SHP77 treated with DMSO at 0.1 percent for 48 hours (cell line): ENCODE measurements at regions not wholly inside any gene's neighbourhood (a gene's known extent, or its start where the extent isn't known, plus 50 kb on each side); places are given as distances from the start of the nearest gene placed in this dataset.
"Not testable (repeated sequence)": the region's sequence is repeated elsewhere in the genome, so short reads cannot be mapped to it uniquely, and the experiment has no call there.

Experiments used
- DNase-seq: peaks from one replicate; lab custom pipeline; 2025; lab: John Stamatoyannopoulos, UW

DNA sequence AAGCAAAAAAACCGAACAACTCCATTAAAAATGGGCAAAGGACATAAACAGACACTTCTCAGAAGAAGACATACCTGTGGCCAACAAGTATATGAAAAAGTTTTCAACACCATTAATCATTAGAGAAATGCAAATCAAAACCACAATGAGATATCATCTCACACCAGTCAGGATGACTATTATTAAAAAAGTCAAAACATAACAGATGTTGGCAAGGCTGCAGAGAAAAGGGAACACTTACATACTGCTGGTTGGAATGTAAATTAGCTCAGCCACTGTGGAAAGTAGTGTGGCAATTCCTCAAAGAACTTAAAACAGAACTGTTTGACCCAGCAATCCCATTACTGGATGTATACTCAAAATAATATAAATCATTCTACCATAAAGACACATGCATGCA lies 436.3 kb downstream of the KLHL13 start:
- no peak for DNase-seq

DNA sequence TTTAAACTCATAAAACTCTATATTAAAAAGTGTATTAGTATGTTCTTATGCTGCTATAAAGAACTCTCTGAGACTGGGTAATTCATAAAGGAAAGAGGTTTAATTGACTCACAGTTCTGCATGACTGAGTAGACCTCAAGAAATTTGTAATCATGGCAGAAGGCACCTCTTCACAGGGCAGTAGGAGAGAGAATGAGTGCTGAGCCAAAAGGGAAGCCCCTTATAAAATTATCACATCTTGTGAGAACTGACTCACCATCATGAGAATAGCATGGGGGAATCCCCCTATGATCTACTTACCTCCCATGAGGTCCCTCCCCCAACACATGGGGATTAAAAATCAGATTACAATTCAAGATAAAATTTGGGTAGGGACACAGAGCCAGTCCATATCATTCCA lies 463.2 kb downstream of the KLHL13 start:
- DNase-seq: no peak

DNA sequence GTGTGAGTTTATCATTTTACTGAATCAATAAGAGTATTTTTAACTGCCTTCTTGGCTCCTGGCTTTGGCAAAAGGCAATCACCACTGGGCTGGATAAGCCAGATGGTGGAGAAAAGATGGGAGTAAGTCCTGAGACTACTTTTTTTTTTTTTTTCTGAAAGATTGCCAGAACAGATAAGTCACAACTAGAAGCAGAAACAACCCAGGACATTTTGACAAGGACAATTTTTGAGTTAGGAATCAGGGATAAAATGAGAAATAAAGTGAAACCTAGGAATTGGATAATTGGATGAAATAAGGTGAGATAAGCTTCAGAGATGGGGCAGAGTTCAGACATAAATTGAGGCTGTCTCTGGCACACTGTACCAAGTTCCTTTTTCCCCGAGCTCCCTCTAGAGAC lies 471.0 kb downstream of the KLHL13 start:
- DNase-seq: no peak

DNA sequence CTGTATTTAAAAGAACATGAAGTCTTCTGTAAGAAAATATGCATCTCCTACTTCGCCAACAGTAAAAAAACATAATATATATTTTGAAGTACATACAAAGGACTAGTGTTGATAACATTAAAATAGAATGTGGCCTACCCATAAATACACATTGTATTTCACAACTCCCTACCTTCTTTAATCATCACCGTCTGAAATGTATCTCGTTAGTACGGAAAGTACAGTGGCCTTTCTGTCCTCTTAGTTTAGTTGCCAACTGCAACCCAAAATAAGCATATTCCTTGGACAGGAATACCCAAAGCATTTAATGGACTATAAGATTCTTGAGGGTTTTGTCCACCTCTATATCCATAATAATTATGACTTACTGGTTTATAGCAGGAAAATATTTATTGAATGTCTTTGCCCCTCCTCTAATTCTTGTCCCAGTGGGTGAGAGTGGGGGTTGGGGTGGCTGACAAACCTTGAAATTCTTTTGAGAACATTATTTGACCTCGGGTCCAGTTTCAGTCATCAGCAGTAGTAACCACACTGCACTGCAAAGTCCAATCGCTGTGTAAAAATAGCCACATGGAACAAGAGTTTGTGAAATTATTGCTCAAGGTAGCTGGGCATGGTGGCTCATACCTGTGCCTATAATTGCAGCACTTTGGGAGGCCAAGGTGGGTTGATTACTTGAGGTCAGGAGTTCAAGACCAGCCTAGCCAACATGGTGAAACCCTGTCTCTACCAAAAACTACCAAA lies 474.5 kb downstream of the KLHL13 start:
- no peak for DNase-seq

DNA sequence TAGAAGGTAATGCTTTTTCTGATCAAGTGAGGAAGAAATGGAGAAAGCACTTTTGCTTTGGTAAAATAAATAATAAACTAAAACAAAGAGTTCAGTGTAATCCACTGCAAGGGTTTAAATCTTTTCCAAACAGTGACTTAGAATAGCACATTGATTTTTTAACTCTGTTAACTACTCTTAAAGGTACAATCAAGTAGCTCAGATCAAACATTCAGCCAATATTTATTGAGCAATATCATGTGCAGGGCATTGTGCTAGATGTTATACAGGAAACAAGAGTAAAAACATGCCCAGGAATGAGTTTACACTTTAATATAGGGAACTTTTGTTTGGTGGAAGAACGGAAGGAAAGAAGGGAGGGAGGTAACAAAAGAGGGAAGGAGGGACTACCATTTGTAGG lies 479.8 kb downstream of the KLHL13 start:
- DNase-seq: no peak

DNA sequence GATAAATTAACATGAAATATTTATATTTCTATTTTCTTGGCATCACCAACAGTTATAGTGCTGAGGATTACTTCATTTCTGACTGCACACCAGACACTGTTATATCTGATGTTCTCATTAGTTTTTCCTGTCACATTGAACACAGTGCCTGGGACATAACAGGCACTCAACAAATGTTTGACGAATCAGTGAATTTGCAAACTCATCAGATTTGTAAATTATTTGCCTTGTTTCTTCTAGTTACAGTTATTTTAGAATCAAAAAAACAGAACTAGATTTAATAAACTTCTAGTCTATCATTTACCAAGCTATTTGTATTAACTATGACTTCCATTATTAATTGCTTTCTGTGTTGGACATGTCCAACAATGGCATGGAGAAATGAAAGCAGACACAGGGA lies 483.3 kb downstream of the KLHL13 start:
- DNase-seq: no peak

DNA sequence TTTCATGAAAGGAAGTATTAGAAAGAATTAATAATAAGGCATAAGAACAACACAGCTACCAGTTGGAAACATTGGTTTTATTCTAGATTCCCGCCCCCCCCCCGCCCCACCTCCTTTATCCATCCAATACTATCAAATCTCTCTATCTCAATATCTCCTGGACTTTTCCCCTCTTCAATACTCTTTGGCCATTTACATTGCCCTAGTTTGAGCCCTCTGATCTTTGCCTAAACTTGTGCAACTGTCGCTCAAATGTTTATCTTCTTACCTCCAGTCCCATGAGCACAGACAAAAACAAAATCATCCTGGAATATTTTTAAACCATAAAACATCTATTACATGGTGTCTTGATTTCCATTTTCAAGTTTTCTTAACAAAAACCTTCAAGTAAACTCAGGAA lies 488.2 kb downstream of the KLHL13 start:
- DNase-seq: no peak

DNA sequence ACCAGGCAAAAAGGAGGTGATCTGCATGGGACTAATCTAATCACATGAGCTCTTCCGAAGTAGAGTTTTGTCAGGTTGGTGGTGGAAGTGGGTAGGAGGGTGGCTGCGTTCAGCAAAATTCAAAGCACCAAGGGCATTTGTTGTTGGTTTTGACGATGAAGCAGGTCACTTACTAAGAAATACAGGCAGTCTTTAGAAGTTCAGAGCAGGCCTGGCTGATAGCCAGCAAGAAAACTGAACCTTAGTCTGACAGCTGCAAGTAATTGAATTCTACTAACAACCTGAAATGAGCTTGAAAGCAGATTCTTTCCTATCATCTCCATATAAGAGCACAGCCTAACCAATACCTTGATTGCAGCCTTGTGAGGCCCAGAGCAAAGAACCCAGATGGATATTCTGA lies 505.8 kb downstream of the KLHL13 start:
- no peak for DNase-seq

DNA sequence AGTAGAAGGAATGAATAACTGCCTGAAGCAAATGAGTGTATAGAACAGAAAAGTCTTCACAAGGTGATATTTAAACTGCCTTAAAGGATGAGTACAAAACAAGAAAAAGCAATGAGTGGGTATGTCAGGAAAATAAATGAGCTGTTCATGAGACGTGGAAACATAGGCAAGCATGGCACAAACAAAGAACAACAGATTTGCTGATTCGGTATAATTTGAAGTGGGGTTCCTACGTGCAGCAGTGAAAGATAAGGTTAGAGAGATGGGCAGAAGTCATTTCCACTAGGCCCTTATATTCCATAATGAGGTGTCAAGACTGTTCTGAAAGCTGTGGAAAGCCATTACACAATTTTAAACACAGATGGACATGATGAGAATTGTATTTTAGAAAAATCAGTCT lies 506.6 kb downstream of the KLHL13 start:
- no peak for DNase-seq

DNA sequence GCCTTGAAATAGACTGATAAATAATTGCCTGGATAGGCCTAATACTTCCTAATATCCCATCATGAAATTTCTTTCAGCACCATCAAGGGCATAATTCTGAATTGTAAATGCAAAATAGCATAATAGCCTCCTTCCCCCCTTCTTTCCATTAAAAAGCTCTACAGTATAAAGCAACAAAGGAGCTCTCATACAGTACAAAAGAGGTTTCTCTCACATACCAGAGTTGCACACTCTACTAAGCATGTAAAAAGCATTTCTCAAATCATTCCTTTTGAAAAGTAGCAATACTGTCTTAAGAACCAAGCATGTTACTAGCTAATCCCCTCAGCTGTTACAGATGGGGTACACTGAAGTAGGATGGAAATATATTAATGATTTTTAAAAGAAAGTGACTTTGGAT lies 509.0 kb downstream of the KLHL13 start:
- DNase-seq: no peak

DNA sequence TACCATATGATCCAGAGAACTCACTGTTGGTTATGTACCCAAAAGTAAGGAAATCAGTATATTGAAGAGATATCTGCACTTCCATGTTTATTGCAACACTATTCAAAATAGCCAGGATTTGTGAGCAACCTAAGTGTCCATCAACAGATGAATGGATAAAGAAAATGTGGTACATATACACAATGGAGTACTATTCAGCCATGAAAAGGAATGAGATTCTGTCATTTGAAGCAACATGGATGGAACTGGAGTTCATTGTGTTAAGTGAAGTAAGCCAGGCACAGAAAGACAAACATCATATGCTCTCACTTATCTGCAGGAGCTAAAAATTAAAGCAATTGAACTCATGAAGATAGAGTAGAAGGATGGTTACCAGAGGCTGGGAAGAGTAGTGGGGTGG lies 510.5 kb downstream of the KLHL13 start:
- not testable (repeated sequence) for DNase-seq

DNA sequence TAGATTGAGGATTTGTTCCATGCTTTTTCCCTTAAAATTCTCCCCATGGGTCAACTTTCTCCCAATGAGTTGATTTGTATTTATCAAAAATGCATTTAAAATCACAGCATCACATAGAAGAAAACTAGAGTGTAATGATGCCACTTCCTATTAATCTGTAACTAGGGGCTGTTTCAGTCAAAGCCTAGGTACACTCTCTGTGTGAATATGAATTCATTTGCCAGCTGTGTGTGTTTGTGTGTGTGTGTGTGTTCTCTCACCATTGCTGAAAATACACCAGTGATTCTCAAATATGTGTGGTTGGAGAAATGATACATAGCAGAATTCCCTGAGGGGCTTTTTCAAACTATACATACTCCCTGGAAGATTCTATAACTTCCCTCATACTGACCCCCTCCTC lies 546.5 kb downstream of the KLHL13 start:
- no peak for DNase-seq

DNA sequence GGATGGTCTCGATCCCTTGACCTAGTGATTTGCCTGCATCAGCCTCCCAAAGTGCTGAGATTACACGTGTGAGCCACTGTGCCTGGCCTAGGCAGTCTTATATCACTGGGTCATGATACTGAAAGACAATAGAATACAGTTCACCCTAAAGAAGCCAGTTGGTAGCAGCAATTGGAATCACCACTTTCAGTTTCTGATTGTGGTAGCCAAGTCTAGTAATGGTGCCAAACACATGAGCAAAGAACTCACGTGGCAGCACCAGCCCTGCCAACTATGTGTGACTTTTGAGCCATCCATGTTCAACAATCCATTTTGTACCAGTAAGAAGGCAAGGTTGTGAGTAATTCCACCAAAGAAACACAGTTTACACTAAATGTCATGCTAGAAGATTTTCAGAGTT lies 548.4 kb downstream of the KLHL13 start:
- no peak for DNase-seq

DNA sequence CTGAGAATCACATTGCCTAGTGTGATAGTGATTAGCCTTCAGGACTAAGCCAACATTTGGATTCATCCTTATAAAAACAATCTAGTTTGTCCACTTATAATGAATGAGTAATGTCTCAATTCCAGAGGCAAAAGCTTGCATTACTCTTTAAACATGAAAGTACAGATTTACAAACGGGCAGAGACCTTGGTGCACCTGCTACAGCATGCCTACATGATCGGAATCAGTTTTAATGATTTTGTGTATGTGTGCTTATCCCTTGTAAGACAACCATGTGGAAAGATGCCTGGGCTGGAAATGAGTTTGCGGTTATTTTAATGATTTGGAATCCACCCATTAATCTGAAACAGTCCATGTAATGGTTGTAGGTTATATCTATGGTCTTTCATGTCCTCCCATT lies 572.7 kb downstream of the KLHL13 start:
- DNase-seq: no peak

DNA sequence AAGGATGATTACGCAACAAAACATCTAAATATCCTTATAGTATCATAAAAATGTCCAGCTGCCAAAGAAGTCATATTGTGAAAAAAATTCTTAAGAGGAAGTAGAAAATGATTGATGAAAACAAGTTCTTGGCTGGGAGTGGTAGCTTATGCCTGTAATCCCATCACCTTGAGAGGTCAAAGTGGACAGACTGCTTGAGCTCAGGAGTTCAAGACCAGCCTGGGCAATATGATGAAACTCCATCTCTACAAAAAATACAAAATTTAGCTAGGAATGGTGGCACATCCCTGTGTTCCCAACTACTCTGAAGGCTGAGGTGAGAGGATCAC lies 577.6 kb downstream of the KLHL13 start:
- no peak for DNase-seq

DNA sequence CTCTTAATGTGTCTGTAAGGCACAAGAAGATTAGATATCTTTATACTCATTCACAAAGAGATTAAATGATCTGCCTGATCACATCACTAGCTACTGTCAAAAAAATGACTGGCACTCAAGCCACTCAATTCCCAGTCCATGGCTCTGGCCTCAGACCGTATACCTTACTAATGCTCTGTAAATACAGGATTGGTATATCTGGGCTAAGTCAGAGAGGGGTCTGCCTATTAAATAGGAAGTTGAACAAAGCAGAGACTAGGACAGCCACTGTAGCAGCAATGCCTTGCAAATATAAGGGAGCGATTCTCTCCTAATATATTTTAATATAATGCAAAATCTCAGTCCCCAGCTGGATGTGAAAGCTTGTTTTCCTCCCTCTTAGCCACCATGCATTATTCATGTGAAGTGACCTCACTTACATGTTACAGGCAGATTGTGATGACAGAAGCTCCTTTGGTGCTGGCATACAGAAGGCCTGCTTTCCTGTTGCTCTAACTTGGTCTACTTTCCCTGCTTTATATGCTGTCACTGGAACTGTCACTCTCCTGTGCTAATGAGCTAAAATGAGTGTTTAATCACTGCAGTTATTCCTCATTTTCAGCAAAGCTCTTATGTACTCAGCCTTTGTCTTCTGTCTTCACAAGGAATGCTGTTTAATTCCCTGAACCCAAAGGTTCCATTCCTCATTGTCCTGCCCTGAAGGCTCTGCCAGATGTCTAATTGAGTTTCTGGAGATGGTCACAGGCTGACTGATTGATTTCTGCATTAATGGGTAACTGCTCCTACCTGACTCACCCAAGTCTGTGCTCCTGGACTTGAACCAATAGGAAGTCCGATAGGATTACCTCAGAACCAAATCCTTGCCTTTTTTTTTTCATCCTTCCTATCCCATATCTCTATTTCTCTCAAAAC lies 578.2 kb downstream of the KLHL13 start:
- DNase-seq: no peak

DNA sequence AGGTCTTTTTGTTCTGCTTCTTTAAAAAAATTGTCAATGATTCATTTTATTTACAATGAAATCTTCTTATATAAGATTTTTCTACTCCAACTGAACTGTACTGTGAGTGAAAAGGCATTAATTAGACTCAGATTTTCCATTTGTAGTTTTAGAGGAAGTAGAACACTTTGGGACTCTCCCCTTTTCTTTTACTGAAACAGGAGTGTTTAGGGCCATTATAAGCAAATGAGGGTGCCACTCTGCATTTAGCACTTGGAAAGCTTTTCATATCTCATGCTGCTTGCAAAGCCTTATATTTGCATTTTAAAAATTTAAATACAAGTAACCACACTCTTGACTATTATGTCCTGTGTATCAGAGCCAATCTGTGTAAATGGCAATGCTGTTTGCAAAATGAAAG lies 584.3 kb downstream of the KLHL13 start:
- DNase-seq: no peak

DNA sequence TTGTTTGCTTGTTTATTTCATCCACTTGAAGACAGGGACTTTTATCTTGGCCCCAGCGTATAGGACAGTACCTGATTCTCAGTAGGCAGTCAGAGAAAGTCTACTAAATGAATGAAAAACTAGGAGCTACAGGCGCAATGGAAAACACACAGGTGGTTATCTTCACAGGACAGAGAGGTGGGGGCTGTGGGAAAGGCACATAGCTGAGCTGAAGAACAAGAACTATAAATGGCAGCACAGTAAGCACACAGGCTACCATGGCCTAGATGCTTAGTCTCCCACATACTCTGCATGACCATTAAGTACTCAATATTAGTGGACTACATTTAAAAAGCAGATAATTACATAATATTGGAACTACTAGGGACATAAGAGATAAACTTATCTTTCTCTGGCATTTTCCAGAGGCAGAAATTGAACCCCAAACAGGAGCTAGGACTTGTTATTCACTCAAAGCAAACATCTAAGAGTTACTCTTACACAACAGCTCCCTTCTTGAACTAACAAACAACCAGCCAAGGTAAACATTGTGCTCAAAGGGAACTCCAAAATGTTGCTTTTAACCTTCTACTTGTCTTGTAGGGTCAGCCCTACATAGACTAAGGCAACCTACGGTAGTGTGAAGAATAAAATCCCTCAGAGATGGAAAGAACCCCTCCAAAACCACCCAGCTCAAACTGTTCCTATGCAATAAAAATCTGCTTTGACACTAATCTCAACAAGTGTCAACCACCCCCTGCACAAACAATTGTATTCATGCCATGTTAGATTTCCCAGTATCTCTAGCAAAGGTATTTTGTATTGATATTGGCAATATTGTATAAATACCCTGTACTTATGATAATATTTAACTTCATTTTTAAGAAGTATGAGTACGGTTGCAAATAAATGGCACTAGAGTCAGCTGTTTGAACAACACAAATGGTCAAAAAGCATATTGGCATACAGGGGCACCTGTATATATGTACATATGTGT lies 593.6 kb downstream of the KLHL13 start:
- no peak for DNase-seq

DNA sequence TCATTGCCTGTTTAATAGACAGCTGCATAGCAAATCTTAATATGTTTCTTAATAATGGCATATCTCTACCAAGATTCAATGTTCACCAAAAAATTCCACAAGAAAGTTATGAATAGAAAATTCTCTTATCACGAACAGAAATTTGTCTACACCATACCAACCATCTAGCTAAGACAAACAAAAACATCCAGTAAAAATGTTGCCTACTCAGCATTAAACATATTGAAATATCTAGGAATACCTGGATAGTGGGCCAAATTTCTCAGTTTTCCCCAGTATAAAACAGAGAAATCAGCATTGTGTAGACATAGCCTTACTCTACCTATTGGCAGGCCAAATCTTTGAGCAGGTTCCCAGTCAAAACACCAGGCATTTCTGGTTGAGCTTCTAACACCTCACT lies 598.6 kb downstream of the KLHL13 start:
- DNase-seq: no peak

DNA sequence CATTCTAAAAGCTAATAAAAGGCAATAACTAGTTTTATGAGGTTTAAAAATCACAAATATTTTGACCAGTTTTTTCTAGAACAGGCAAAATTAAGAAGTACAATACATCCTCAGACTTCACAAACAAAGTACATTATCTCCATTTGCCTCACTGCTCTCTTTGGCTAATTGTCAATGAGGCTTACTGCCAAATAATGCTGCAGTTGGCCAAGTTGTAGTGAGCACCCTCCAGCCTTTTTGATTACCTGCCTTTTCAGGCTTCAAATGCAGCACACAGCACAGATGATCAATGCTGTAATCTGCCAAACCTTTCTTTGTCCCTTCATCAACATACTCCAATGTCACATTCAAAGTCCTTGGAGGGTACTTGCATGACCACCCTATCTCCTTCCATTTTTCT lies 605.2 kb downstream of the KLHL13 start:
- DNase-seq: no peak

DNA sequence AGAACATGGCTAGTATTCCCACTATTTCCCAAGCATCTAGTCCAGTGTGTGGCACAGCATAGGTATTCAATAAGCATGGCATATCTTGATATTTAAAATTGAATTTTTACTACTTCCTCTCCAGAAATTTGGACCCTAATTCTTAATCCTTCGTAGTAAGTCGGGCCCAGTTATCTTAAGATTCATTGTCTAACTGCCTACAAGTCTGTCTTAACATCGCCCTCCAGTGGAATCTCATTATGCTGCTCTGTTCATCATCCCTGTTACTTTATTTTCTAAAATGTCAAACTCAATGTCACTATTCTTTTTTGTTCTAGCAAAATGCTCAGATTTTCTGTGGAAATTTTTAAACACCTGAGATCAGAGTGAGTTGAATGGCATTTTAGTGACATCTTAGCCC lies 606.2 kb downstream of the KLHL13 start:
- DNase-seq: no peak

DNA sequence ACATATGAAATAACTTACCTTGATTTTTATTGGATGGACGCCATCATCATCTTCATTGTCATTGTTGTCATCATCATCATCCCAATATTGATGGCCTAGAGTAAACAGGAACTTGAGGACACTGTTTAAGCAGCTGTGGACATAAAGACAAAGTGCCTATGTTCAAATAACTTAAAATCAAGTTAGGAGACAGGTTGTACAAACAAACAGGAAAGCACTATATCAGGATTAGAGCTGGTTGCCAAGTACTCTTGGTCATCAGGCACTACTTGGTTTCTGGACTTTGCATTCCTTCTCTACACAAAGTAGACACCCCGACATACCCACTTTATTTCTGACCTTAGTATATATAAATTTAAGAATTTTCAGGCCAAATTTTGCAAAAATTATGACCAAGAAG lies 608.6 kb downstream of the KLHL13 start:
- peak; percentile 19 for DNase-seq
